ENCODE measurements at regions not wholly inside any gene's neighbourhood (a gene's known extent, or its start where the extent isn't known, plus 50 kb on each side); places are given as distances from the start of the nearest gene placed in this dataset.

DNA sequence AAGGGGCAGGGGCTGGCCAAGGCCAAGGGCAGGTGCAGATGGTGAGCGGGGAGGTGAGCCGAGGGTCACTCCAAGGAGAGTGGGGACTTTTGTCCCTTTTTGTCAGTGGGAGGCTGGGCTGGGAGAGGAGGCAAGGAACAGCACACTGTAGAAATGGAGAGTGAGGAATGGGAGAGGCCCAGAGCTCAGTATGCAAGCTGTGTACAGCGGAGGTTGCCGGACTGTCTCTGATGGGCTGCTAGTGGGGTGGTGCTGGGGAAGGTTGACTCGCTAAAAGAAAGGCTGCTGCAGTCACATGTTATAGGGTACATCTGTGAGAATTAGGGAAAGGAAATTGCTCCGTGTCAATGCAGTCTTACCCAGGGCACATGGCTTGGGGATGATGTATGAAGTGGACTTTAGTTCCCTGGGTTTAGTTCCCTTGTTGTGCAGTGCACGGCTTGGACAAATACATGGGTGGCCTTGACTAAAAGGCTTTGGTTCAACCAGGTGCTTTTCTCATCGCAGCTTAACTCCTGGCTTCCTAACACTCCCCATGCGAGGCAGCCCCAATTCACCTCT lies 57.1 kb upstream of the STX18 start:
- H3K27me3 ChIP-seq (ENCODE audit: insufficient read depth, low read length), result no peaks in the 10 kb centered on the region
- H2AK5ac ChIP-seq (ENCODE audit: low read length), result no peak overlapping the region
- no peak overlapping the region for H2BK120ac ChIP-seq (ENCODE audit: insufficient read depth, low read length, poor library complexity)
- H3K9ac ChIP-seq (ENCODE audit: low read length), result no peak overlapping the region
- no peaks in the 10 kb centered on the region for H3K79me1 ChIP-seq (ENCODE audit: low read length)
- H4K12ac ChIP-seq (ENCODE audit: low read depth, low read length), result no peak overlapping the region
- no CpG with 5 or more reads among the region's 9 CpGs for WGBS (ENCODE audit: extremely low coverage, insufficient coverage, insufficient read length)
- DNase-seq, result no peak
- H4K8ac ChIP-seq (ENCODE audit: low read depth, low read length), result no peak overlapping the region
- H3K14ac ChIP-seq (ENCODE audit: low read length), result no peak overlapping the region
- peaks cover 0 to 2% of the 10 kb centered on the region in 2 experiments for H3K36me3 ChIP-seq (ENCODE audit: control insufficient read depth in 1 of 2, insufficient read depth in 2 of 2, low read length in 2 of 2)
- no peak overlapping the region for H3K27ac ChIP-seq (ENCODE audit: low read depth, low read length)
- no peak overlapping the region for H2AFZ ChIP-seq (ENCODE audit: insufficient read depth, low read length, poor library complexity)
- H3K4me1 ChIP-seq (ENCODE audit: control insufficient read depth in 1 of 2, insufficient read depth in 2 of 2, low read length in 2 of 2), result no peaks in the 10 kb centered on the region
- H3K4ac ChIP-seq (ENCODE audit: low read depth, low read length), result no peak overlapping the region
- no peak overlapping the region for H3K4me2 ChIP-seq (ENCODE audit: low read length)
- H4K91ac ChIP-seq (ENCODE audit: low read depth, low read length), result no peak overlapping the region
- H2BK5ac ChIP-seq (ENCODE audit: low read depth, low read length, poor library complexity), result no peak overlapping the region
- no peaks in the 10 kb centered on the region for H3K79me2 ChIP-seq (ENCODE audit: control insufficient read depth, insufficient read depth, low read length, poor library complexity)
- no peak overlapping the region for H3K18ac ChIP-seq (ENCODE audit: low read length)
- no peak overlapping the region for H2BK12ac ChIP-seq (ENCODE audit: low read length)
- H3K9me3 ChIP-seq (ENCODE audit: insufficient read depth, low read depth, low read length), result peaks cover 6% of the 10 kb centered on the region
- H3K23ac ChIP-seq (ENCODE audit: low read length), result no peak overlapping the region
- no peak overlapping the region for H3K4me3 ChIP-seq (ENCODE audit: low read depth, low read length)

DNA sequence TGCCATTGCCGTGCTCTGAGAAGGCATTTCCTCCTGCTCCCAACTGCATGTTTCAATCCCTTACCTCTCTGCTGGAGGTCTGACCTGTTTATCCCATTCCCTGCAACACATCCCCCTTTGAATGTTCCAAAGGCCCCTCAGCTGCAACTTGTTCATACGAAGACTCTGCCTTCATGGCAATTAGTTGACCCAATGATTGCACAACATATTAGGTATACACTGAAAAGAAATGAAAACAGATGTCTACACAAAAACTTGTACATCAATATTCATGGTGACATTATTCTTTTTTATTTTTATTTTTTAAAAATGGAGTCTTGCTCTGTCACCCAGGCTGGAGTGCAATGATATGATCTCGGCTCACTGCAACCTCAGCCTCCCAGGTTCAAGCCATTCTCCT lies 54.9 kb upstream of the STX18 start:
- no peak overlapping the region for H3K4me2 ChIP-seq (ENCODE audit: low read length)
- no peak overlapping the region for H4K12ac ChIP-seq (ENCODE audit: low read depth, low read length)
- DNase-seq, result no peak
- H3K27ac ChIP-seq (ENCODE audit: low read depth, low read length), result no peak overlapping the region
- peaks cover 6% of the 10 kb centered on the region for H3K9me3 ChIP-seq (ENCODE audit: insufficient read depth, low read depth, low read length)
- no peak overlapping the region for H4K8ac ChIP-seq (ENCODE audit: low read depth, low read length)
- no peak overlapping the region for H3K14ac ChIP-seq (ENCODE audit: low read length)
- H4K91ac ChIP-seq (ENCODE audit: low read depth, low read length), result no peak overlapping the region
- no peak overlapping the region for H3K4me3 ChIP-seq (ENCODE audit: low read depth, low read length)
- no peaks in the 10 kb centered on the region for H3K79me2 ChIP-seq (ENCODE audit: control insufficient read depth, insufficient read depth, low read length, poor library complexity)
- H2BK5ac ChIP-seq (ENCODE audit: low read depth, low read length, poor library complexity), result no peak overlapping the region
- H3K36me3 ChIP-seq (ENCODE audit: control insufficient read depth in 1 of 2, insufficient read depth in 2 of 2, low read length in 2 of 2), result peaks cover 0 to 2% of the 10 kb centered on the region in 2 experiments
- no CpG with 5 or more reads among the region's 3 CpGs for WGBS (ENCODE audit: extremely low coverage, insufficient coverage, insufficient read length)
- H2BK12ac ChIP-seq (ENCODE audit: low read length), result no peak overlapping the region
- H3K23ac ChIP-seq (ENCODE audit: low read length), result no peak overlapping the region
- H3K27me3 ChIP-seq (ENCODE audit: insufficient read depth, low read length), result no peaks in the 10 kb centered on the region
- H2AFZ ChIP-seq (ENCODE audit: insufficient read depth, low read length, poor library complexity), result no peak overlapping the region
- H3K4me1 ChIP-seq (ENCODE audit: control insufficient read depth in 1 of 2, insufficient read depth in 2 of 2, low read length in 2 of 2), result no peaks in the 10 kb centered on the region
- no peak overlapping the region for H3K18ac ChIP-seq (ENCODE audit: low read length)
- no peak overlapping the region for H2AK5ac ChIP-seq (ENCODE audit: low read length)
- no peaks in the 10 kb centered on the region for H3K79me1 ChIP-seq (ENCODE audit: low read length)
- no peak overlapping the region for H3K9ac ChIP-seq (ENCODE audit: low read length)
- H3K4ac ChIP-seq (ENCODE audit: low read depth, low read length), result no peak overlapping the region
- no peak overlapping the region for H2BK120ac ChIP-seq (ENCODE audit: insufficient read depth, low read length, poor library complexity)

DNA sequence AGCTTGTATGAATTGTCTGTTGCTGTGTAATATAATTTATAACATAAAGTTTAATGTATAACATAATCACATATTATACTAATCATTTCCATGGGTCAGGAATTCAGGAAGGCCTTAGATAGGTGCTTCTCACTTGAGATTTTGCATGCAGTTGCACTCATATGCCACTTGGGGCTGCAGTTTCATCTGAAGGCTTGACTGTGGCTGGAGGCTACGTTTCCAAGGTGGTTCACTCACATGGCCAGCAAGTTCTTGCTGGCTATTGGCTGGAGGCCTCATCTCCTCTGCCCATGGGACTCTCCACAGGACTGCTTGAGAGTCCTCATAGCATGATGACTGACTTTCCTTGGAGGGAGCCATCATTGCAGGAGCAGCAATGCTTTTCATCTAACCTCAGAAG lies 53.4 kb upstream of the STX18 start:
- H3K14ac ChIP-seq (ENCODE audit: low read length), result no peak overlapping the region
- no peak overlapping the region for H3K23ac ChIP-seq (ENCODE audit: low read length)
- DNase-seq, result no peak
- H3K79me1 ChIP-seq (ENCODE audit: low read length), result no peaks in the 10 kb centered on the region
- H3K27me3 ChIP-seq (ENCODE audit: insufficient read depth, low read length), result no peaks in the 10 kb centered on the region
- H3K27ac ChIP-seq (ENCODE audit: low read depth, low read length), result no peak overlapping the region
- no peak overlapping the region for H3K9ac ChIP-seq (ENCODE audit: low read length)
- peaks cover 6% of the 10 kb centered on the region for H3K9me3 ChIP-seq (ENCODE audit: insufficient read depth, low read depth, low read length)
- H3K4me2 ChIP-seq (ENCODE audit: low read length), result no peak overlapping the region
- WGBS (ENCODE audit: extremely low coverage, insufficient coverage, insufficient read length), result no CpG with 5 or more reads among the region's 1 CpG
- H2BK5ac ChIP-seq (ENCODE audit: low read depth, low read length, poor library complexity), result no peak overlapping the region
- no peak overlapping the region for H3K4me3 ChIP-seq (ENCODE audit: low read depth, low read length)
- H4K8ac ChIP-seq (ENCODE audit: low read depth, low read length), result no peak overlapping the region
- no peak overlapping the region for H2BK120ac ChIP-seq (ENCODE audit: insufficient read depth, low read length, poor library complexity)
- H4K12ac ChIP-seq (ENCODE audit: low read depth, low read length), result no peak overlapping the region
- no peak overlapping the region for H2BK12ac ChIP-seq (ENCODE audit: low read length)
- H3K79me2 ChIP-seq (ENCODE audit: control insufficient read depth, insufficient read depth, low read length, poor library complexity), result no peaks in the 10 kb centered on the region
- no peaks in the 10 kb centered on the region for H3K4me1 ChIP-seq (ENCODE audit: control insufficient read depth in 1 of 2, insufficient read depth in 2 of 2, low read length in 2 of 2)
- no peak overlapping the region for H2AK5ac ChIP-seq (ENCODE audit: low read length)
- no peak overlapping the region for H3K4ac ChIP-seq (ENCODE audit: low read depth, low read length)
- H3K18ac ChIP-seq (ENCODE audit: low read length), result no peak overlapping the region
- no peak overlapping the region for H2AFZ ChIP-seq (ENCODE audit: insufficient read depth, low read length, poor library complexity)
- H3K36me3 ChIP-seq (ENCODE audit: control insufficient read depth in 1 of 2, insufficient read depth in 2 of 2, low read length in 2 of 2), result peaks cover 0 to 2% of the 10 kb centered on the region in 2 experiments
- no peak overlapping the region for H4K91ac ChIP-seq (ENCODE audit: low read depth, low read length)

DNA sequence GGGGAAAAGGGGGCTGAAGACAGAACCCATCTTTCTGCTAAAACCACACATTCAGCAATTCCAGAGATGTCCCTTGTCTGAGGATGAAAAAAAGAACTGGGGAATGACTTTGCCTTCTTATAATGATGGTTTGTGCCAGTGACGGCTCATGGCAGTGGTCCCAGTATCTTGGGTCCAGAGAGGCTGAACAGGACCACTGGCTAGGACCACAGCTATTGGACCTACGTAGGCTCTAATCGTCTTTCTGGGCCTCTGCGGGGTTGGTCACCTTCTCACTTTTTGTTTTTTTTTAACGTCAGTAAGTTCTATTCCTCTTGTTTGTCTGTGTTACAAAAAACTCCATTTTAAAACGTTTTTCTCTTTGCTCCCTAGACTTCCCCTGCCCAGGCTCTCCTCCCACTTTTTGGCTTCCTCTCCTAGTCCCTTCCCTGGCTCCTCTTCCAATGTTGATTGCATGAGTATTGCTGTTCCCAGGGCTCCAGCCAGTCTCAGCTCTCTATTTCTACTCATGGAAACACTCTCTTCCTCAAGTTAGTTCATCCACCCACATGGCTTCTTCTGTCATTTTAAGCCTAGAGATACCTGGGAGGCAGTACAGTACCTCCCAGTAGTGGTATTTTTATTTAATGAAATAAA lies 52.6 kb upstream of the STX18 start:
- Histone ChIP-seq H4K8ac (ENCODE audit: low read depth, low read length) (no peak overlapping the region), H3K18ac (ENCODE audit: low read length) (no peak overlapping the region), H3K36me3 (ENCODE audit: control insufficient read depth in 1 of 2, insufficient read depth in 2 of 2, low read length in 2 of 2) (peaks cover 0 to 2% of the 10 kb centered on the region in 2 experiments), H3K27me3 (ENCODE audit: insufficient read depth, low read length) (no peaks in the 10 kb centered on the region), H3K9ac (ENCODE audit: low read length) (no peak overlapping the region), H4K12ac (ENCODE audit: low read depth, low read length) (no peak overlapping the region), H2BK120ac (ENCODE audit: insufficient read depth, low read length, poor library complexity) (no peak overlapping the region), H2AK5ac (ENCODE audit: low read length) (no peak overlapping the region), H3K79me2 (ENCODE audit: control insufficient read depth, insufficient read depth, low read length, poor library complexity) (no peaks in the 10 kb centered on the region), H3K14ac (ENCODE audit: low read length) (no peak overlapping the region), H2AFZ (ENCODE audit: insufficient read depth, low read length, poor library complexity) (no peak overlapping the region), H3K23ac (ENCODE audit: low read length) (no peak overlapping the region), H2BK12ac (ENCODE audit: low read length) (no peak overlapping the region), H3K4me1 (ENCODE audit: control insufficient read depth in 1 of 2, insufficient read depth in 2 of 2, low read length in 2 of 2) (no peaks in the 10 kb centered on the region), H3K79me1 (ENCODE audit: low read length) (no peaks in the 10 kb centered on the region), H3K4me2 (ENCODE audit: low read length) (no peak overlapping the region), H3K9me3 (ENCODE audit: insufficient read depth, low read depth, low read length) (peaks cover 6% of the 10 kb centered on the region), H4K91ac (ENCODE audit: low read depth, low read length) (no peak overlapping the region), H3K4ac (ENCODE audit: low read depth, low read length) (no peak overlapping the region), H2BK5ac (ENCODE audit: low read depth, low read length, poor library complexity) (no peak overlapping the region), H3K4me3 (ENCODE audit: low read depth, low read length) (no peak overlapping the region), H3K27ac (ENCODE audit: low read depth, low read length) (no peak overlapping the region)
- no CpG with 5 or more reads among the region's 6 CpGs for WGBS (ENCODE audit: extremely low coverage, insufficient coverage, insufficient read length)
- DNase-seq, result no peak

Data from trophoblast cell (in vitro differentiated cells and primary cell).